G401.6 (cell line): ENCODE measurements at regions not wholly inside any gene's neighbourhood (a gene's known extent, or its start where the extent isn't known, plus 50 kb on each side); places are given as distances from the start of the nearest gene placed in this dataset.

Source experiments
- FAIRE-seq: peaks from 2 replicates; lab custom pipeline; 2012; peaks lifted over from hg19 to GRCh38; lab: Jason Lieb, UNC

DNA sequence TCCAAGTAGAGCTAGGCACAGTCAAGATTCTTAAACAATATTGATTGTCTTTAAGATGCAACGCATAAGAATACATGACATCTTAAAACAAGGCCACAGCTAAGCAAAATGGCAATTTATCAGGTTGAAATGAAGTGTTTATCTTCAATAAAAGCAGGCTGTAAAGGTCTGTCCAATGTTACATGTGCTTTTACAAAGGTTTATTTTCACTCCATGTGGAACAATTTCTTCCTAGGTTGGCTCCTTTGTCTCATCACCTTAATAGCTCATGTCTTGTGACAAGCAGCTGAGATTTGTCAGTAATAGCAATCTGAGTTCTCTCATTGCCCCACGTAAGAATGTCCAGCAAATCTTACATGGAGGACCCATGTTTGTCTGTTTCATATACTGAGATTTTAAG is 437.6 kb downstream of the GPAM start:
- no peak for FAIRE-seq

- no peak for FAIRE-seq
These were observed 435.8 kb downstream of the GPAM start for GRCh38 chr10:111747751-111748150.

GRCh38 chr10:111748184-111748583 is 435.4 kb downstream of the GPAM start:
- FAIRE-seq, result peak; percentile 41

GRCh38 chr10:111750165-111750849 is 433.3 kb downstream of the GPAM start:
- no peak for FAIRE-seq

DNA sequence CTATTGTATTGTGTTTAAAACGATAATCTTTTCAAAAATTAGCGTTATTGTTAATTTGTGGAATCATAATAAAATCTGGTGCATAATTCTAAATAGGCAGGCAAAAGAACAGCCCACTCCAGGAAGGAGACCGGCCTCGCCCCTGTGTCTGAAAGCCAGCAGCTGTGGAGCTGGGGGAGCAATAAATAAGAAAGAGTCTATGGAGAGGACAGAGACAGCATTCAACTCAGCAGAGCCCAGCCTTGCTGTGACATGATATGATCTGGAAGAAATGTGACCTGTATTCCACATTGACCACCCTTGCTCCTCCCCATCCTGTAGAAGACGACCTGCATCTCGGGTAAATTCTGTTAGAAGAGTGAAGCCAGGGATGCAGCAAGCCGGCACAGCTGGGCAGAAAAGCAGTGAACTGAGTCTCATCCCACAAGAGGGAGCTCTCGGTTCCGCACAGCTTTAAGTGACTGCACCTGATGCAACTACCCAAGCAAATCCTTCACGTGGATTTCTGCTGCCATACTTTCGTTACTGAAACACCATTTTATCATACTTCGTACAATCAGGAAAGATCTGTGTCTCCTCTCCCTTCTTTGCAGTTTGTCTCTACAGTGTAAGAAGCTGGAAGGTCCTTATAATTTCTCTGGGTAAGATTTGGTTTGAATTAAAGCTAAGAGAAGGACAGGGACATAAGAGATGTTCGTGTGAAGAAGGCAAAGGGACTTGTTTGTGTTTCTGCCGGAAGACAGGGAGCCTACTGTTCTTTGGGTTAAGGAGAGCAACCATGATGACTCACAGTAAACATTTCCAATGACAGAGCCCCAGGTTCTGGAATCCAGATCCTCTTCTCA is 427.1 kb downstream of the GPAM start:
- FAIRE-seq, result no peak

- no peak for FAIRE-seq
These were observed 425.0 kb downstream of the GPAM start for GRCh38 chr10:111758593-111758992.

DNA sequence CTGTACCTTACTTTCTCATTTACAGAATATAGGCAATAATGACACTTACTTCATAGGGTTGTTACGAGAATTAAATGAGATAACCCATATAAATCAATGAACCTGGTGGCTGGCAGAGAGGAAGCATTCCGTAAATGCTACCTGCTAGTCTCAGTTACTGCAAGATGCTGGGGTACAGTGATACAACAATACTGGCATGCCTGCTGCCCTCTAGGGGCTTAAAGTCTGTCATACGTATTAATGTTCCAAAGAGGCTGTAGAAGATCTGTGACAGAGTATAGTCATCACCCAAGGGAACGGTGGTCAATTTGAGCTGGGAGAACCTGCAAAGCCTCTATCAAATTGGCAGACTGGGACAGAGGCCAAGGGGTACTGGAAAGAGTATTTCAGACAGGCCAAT is 421.5 kb downstream of the GPAM start:
- no peak for FAIRE-seq

GRCh38 chr10:111765216-111765615 is 418.3 kb downstream of the GPAM start:
- FAIRE-seq, result no peak

GRCh38 chr10:111766464-111766863 is 417.1 kb downstream of the GPAM start:
- FAIRE-seq, result no peak

DNA sequence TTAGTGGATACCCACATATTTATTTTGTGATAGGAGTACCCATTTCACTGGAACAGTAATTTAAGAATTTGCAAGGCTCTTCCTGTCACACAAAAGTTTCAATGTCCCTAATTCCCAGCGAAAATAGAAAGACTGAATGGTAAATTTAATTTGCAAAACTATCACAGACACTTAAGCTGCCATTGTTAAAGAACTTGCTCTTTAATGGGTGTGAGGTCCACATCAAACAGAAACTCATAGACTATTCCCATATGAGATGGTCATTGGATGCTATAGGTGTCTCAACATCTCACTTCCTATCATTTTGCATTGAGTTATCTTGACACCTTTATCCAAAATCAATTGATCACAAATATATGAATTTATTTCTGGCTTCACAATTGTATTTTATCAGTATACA is 415.9 kb downstream of the GPAM start:
- FAIRE-seq, result no peak

DNA sequence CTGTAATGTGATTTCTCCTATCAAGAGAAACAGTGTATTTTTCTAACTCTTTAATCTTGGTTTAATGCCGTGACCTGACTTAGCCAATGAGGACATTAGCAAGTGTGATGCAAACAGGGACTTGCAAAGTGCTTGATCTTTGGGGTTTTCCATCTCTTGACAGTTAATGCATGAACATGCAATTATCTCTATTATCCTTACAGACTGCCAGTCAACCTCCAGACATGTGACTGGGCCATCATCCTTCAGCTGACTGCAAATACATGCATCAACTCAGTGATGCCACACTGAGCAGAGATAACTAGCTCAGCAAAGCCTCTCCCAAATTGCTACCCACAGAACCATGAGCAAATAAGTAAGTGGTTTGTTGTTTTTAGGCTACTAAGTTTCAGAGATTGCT is 409.6 kb downstream of the GPAM start:
- no peak for FAIRE-seq

DNA sequence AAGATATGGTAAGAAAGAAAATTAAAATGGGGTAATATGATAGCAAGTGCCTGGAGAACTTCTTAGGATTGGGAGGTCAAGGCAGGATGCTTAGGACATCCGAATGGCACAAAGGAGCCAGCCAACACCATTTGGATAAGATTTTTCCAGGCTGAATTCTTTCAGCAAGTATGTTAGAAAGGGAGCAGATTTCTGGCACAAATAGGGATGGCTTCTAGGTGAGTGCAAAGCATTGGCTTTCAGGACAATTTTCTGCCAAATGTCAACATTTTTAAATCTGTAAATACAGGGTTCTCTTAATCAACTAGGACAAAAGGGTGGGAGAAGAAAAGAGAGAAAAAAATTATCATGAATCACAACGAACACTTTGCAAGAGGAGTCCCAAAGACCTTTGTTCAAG is 409.1 kb downstream of the GPAM start:
- FAIRE-seq, result no peak

GRCh38 chr10:111784436-111784835 is 399.1 kb downstream of the GPAM start:
- FAIRE-seq, result no peak

DNA sequence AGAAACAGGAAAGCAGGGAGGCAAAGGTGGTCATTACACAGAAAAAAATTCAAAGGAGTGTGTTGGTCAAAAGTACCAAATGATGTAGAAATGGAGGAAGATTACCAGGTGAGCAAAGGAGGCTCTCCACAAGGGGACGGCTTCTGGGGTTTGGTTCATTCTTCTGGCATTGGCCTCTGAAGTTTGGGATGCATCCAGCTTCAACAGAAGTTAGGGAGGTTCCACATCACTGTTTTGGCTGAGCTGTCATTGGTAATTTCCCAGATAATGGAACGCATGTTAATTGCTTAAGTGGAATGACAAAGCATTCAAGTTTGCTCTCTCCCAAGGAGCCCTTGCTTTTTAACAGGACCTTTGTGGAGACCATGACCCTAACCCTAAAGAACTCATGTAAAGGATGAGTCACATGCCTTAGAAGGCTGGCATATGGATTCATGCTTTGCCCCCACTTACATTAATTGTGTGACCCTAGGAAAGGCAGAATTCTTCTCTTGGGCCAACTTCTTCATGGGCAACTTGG is 398.6 kb downstream of the GPAM start:
- no peak for FAIRE-seq

- FAIRE-seq, result no peak
These were observed 397.6 kb downstream of the GPAM start for GRCh38 chr10:111785921-111786320.

DNA sequence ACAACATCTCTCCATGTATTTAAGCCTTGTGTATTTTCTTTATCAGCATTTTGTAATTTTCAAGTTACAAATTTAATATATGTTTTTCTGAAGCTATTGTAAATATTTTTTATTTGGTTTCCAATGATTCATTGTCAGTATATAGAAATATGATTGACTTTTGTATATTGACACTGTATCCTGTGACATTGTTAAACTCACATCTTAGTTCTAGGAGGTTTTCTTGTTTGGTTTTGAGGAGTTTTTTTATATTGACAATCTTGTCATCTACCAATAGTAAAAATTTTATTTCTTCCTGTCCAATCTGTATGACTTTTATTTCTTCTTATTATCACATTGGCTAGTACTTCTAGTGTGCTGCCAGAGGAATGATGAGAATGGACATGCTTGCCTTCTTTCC is 393.7 kb downstream of the GPAM start:
- no peak for FAIRE-seq

DNA sequence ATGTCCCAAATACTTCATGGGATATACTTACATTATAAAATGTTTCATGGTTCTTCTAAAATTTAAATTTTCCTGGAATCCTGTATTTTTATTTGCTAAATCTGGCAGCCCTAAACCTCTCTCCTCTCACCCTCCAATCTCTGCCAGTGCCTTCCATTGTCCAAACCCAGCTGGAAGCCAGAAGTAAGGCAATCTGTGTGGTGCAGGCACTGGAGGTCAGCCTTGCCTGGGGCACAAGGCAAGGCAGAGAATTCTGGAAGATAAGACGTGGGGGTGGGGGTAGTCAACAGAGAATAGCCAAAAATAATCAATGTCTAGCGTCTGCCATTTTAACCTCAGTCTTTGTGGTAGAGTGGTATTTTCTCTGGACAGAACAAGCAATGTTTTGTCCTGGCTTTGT is 381.7 kb downstream of the GPAM start:
- FAIRE-seq, result no peak

DNA sequence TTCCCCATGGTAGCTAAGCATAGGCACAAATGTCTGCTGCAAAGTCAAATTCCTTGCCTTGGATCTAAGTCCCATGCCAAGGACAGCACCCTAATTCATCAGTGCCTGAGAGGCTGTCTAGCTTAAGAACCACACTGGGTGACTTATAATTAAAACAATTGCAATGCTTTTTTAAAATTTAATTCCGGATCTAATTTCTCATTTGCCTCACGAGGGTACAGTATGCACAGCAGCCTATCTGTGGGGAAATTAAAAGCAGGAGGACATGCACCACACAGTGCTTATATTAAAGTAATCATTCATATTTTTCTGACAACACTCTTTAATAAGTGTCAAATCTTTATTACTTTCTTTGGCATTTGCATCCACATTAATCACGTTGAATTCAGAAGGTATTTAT is 378.8 kb downstream of the GPAM start:
- FAIRE-seq, result no peak

DNA sequence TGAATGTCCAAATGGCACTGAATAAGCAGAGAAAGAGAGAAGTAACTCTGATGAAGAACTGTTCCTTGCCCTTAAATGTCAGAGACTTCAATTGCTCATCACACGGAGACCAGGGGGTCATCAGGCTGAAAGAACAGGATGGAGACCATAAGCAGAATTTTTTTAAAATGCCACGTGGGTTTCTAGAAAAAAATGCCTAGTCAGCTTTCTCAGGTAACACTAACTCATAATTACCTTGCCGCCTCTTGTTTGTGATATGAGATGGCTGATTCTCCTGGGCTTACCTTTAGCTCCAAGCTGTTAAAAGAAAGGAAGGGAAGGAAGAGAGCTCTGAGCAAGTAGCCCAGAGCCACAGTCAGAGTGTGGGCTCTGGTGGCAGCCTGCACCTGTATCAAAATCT is 372.0 kb downstream of the GPAM start:
- no peak for FAIRE-seq

DNA sequence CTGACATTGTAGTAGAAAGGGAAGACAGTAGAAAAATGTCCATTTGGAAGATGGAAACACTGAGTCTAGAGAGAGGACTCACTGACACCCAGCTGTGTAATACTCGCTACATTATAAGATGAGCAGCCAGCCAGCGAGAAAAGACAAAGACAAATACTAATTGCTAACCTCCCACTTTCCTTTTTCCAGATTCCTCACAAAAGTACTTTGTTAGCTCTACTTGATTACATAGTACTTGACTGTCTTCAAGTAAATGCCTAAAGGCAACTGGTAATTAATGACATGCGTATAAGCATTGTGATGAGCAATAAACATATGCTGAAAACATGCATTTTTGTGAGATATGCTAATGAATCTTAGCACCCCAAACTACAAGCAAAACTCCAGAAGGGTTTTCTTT is 363.1 kb downstream of the GPAM start:
- no peak for FAIRE-seq

DNA sequence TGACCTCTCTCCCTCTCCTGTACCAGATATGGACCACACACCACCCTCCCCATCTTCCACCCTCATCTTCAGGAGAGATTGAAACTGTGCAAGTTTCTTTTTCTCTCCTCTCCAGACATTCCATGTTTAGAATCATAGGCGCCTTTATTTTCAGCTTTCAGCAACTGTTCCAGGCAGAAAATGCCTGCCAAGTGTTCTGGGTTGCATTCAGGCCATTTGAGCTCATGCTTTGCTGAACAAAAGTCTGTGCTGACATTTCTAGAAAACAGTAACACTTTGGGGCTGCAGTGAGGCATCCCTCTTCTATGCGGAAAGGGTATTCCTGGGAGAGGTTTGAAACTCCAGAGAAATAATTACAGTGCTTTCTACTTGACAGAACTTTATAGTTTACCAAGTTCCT is 361.7 kb downstream of the GPAM start:
- no peak for FAIRE-seq

DNA sequence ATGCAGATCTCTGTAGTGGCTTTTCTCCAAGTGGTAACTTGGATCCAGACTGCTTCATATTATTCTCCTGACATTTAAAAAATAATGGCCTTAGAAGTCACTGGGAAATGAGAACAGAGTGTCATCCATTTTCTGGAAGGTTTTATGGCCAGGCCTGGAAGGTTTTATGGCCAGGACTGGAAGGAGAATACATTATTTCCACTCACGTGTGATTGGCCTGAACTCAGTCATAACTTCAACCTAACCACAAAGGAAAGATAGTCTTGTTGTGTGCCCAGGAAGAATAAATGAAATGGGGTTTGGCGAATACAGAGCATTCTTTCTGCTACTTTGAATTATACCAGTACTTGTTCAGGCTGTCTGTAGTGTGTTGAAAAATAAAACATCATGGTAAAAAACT is 360.9 kb downstream of the GPAM start:
- FAIRE-seq, result no peak

DNA sequence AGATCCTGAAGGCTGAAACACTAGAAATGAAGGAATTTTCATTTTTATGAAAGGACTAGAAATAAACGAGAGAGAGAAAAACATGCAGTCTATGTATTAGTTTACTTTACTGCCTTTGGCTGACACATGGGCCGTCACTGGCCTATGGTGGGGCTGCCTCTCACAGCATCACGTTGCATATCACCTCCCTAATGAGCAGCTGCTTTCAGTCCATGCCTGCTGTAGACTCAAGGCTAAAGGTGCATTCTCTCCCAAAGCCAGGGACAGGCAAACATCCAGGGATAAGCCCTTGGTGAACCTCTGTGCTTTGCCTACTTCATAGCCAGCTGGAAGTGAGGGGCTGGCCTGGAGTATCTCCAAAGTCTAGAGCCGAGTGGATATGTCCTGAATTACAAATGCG is 359.4 kb downstream of the GPAM start:
- no peak for FAIRE-seq

GRCh38 chr10:111830359-111830758 is 353.2 kb downstream of the GPAM start:
- no peak for FAIRE-seq
